ENCODE measurements at regions not wholly inside any gene's neighbourhood (a gene's known extent, or its start where the extent isn't known, plus 50 kb on each side); places are given as distances from the start of the nearest gene placed in this dataset.
"Not testable (repeated sequence)": the region's sequence is repeated elsewhere in the genome, so short reads cannot be mapped to it uniquely, and the experiment has no call there.

GRCh38 chr16:60438894-60439293 lies 1597.3 kb downstream of the CDH8 start:
- no peak for DNase-seq (ENCODE audit: low read depth in 1 of 2, low spot score in 1 of 2)
- in situ Hi-C loops (cut with HindIII; ENCODE audit: low pct_unique_long_range_greater_than_20kb, low sequenced_read_pairs), result no loop called here
- TF ChIP-seq JUND (IDR thresholded peaks at IDR 0.05; ENCODE audit: low read depth), result no peak

DNA sequence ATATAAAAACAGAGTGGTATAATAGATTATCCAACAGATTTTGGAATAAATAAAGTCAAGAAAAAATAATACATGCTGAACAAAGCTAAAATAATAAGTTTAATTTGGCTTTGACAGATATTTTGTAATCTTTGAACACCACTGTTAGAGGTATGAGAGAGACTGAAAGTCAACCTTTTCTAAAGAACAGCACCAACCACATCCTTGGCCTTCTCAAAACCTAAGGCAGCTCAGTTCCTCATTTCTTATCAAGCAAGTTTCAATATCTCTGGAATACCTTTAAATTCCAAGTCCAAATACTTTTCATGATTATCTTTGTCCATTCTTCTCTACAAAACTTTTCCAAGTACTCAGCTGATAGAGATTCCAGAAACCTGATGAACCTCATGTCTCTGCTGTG lies 1603.8 kb downstream of the CDH8 start:
- no peak for DNase-seq (ENCODE audit: low read depth in 1 of 2, low spot score in 1 of 2)
- in situ Hi-C loops (cut with HindIII; ENCODE audit: low pct_unique_long_range_greater_than_20kb, low sequenced_read_pairs), result no loop called here
- TF ChIP-seq JUND (IDR thresholded peaks at IDR 0.05; ENCODE audit: low read depth), result no peak

- no peak for DNase-seq (ENCODE audit: low read depth in 1 of 2, low spot score in 1 of 2)
- in situ Hi-C loops (cut with HindIII; ENCODE audit: low pct_unique_long_range_greater_than_20kb, low sequenced_read_pairs), result no loop called here
- TF ChIP-seq JUND (IDR thresholded peaks at IDR 0.05; ENCODE audit: low read depth), result no peak
These were observed 1616.4 kb downstream of the CDH8 start for GRCh38 chr16:60419859-60420258.

DNA sequence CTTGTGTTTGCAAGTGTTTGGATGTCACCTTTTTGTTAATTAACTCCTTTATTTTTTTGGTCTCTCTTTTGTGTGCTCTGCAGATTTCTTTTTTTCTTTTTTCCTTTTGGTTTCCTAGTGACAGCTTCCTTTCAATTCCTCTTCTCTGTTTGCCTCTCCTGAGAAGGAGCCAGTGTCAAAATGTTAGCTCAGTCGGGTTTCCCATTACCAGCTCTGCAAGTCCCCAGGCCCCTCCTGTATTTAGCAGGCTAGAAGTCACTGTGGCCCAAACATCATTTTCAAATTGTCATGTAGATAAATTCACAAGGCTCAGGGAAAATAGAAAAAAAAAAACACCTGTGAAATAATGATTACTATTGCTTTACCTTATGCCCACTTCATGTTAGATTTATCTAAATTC lies 1621.6 kb downstream of the CDH8 start:
- in situ Hi-C loops (cut with HindIII; ENCODE audit: low pct_unique_long_range_greater_than_20kb, low sequenced_read_pairs), result no loop called here
- no peak for DNase-seq (ENCODE audit: low read depth in 1 of 2, low spot score in 1 of 2)
- TF ChIP-seq JUND (IDR thresholded peaks at IDR 0.05; ENCODE audit: low read depth), result no peak

DNA sequence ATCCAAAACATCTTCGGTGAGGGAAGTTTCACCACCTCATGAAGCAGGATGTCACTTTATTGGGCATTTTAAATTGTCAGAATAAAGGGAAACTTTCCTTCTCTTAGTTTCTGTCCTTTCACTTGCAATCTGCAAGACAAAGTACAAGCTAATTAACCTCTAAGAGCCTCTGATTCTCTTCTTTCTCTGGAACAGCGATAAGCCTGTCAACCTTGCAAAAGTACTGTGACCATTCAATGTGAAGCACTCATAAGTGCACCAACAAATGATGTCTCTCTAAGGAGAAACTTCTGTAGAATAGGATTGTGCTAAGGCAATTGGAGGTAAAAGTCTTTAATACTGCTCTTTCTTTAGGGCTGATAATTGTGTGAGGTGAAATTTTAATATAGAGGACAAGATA lies 1622.3 kb downstream of the CDH8 start:
- DNase-seq (ENCODE audit: low read depth in 1 of 2, low spot score in 1 of 2), result no peak
- in situ Hi-C loops (cut with HindIII; ENCODE audit: low pct_unique_long_range_greater_than_20kb, low sequenced_read_pairs), result no loop called here
- no peak for TF ChIP-seq JUND (IDR thresholded peaks at IDR 0.05; ENCODE audit: low read depth)

DNA sequence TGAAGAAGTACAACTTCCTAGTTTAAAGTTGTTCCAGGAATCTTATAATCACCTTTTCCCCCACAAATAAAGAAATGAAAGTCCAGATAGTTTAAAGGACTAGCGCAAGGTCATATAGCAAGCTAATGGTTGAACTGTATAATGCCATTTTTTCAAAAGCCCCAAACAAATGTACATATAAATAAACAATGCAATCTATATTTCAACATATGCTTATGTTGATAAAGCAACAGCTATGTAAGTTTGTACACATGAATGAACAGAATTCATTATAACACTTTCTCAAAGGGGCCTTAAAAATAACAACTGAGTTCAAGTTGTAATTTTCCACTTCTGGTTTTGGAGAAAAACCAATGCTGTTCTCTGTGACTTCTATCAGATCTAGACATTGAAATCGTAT lies 1628.6 kb downstream of the CDH8 start:
- TF ChIP-seq JUND (IDR thresholded peaks at IDR 0.05; ENCODE audit: low read depth), result no peak
- no peak for DNase-seq (ENCODE audit: low read depth in 1 of 2, low spot score in 1 of 2)
- in situ Hi-C loops (cut with HindIII; ENCODE audit: low pct_unique_long_range_greater_than_20kb, low sequenced_read_pairs), result no loop called here

DNA sequence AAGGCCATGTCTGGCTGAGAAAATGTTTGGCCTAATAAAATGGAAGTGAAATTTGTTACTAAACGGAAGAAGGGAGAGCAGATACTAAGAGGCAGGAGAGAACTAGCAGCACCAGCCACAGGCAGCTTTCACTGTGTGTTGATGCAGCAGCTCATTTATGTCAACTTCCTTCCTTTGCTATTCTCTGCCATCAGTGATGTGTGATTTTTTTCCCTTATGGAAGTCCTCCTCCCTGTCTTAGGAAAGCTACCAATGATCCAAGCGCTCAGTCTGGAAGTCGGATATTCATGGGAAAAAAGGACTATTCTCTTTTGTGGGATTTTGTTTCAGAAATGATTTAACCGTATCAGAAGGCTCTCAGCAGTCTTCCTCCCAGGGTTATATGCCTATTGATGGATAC lies 1629.2 kb downstream of the CDH8 start:
- in situ Hi-C loops (cut with HindIII; ENCODE audit: low pct_unique_long_range_greater_than_20kb, low sequenced_read_pairs), result no loop called here
- DNase-seq (ENCODE audit: low read depth in 1 of 2, low spot score in 1 of 2), result no peak
- no peak for TF ChIP-seq JUND (IDR thresholded peaks at IDR 0.05; ENCODE audit: low read depth)

- no peak for TF ChIP-seq JUND (IDR thresholded peaks at IDR 0.05; ENCODE audit: low read depth)
- in situ Hi-C loops (cut with HindIII; ENCODE audit: low pct_unique_long_range_greater_than_20kb, low sequenced_read_pairs), result no loop called here
- no peak for DNase-seq (ENCODE audit: low read depth in 1 of 2, low spot score in 1 of 2)
These were observed 1631.0 kb downstream of the CDH8 start for GRCh38 chr16:60405286-60405685.

GRCh38 chr16:60404401-60404800 lies 1631.8 kb downstream of the CDH8 start:
- DNase-seq (ENCODE audit: low read depth in 1 of 2, low spot score in 1 of 2), result no peak
- TF ChIP-seq JUND (IDR thresholded peaks at IDR 0.05; ENCODE audit: low read depth), result no peak
- in situ Hi-C loops (cut with HindIII; ENCODE audit: low pct_unique_long_range_greater_than_20kb, low sequenced_read_pairs), result no loop called here

GRCh38 chr16:60402941-60403340 lies 1633.3 kb downstream of the CDH8 start:
- in situ Hi-C loops (cut with HindIII; ENCODE audit: low pct_unique_long_range_greater_than_20kb, low sequenced_read_pairs); DNase-seq (ENCODE audit: low read depth in 1 of 2, low spot score in 1 of 2): not testable (repeated sequence)

DNA sequence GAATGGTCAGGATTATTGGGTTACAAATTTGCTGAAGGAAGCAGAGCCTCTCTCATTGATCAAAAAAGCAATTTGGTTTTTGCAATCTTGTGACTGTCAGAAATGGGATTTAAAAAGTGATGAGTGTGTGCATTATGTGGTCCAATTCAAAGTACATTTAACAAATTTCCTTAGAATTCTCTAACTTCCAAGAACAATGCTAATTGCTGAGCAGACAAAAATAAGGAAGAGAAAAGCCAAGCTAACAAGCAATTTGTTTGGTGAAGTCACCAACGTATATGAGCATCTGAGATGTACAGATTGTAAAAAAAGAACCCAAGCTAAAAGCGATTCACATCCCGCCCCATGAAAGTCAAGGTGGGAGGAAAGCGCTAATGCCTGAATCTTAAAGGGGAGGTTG lies 1643.9 kb downstream of the CDH8 start:
- no peak for DNase-seq (ENCODE audit: low read depth in 1 of 2, low spot score in 1 of 2)
- TF ChIP-seq JUND (IDR thresholded peaks at IDR 0.05; ENCODE audit: low read depth), result no peak
- in situ Hi-C loops (cut with HindIII; ENCODE audit: low pct_unique_long_range_greater_than_20kb, low sequenced_read_pairs), result no loop called here

DNA sequence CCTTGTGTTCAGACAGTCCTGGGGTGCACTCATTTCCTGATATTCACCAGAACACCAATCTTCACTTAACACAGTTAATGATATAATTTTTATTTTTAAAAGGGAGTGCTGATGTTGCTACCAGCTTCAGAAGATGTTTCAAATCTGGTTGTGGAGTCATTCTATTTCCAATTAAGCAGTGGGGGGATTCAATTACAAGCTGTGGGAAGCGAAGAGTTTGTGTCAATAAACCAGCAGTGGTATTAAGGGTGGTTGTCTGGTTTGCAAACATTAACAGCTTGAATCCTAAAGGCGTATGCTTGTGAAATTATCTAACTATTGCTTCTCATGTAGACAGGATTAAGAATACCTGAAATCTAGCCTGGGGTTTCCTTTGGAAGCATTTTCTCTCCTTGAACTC lies 1637.5 kb upstream of the GOT2 start:
- in situ Hi-C loops (cut with HindIII; ENCODE audit: low pct_unique_long_range_greater_than_20kb, low sequenced_read_pairs), result no loop called here
- TF ChIP-seq JUND (IDR thresholded peaks at IDR 0.05; ENCODE audit: low read depth), result no peak
- DNase-seq (ENCODE audit: low read depth in 1 of 2, low spot score in 1 of 2), result no peak

GRCh38 chr16:60367739-60368138 lies 1633.6 kb upstream of the GOT2 start:
- in situ Hi-C loops (cut with HindIII; ENCODE audit: low pct_unique_long_range_greater_than_20kb, low sequenced_read_pairs), result no loop called here
- no peak for TF ChIP-seq JUND (IDR thresholded peaks at IDR 0.05; ENCODE audit: low read depth)
- no peak for DNase-seq (ENCODE audit: low read depth in 1 of 2, low spot score in 1 of 2)

GRCh38 chr16:60363566-60363965 lies 1629.5 kb upstream of the GOT2 start:
- no peak for TF ChIP-seq JUND (IDR thresholded peaks at IDR 0.05; ENCODE audit: low read depth)
- in situ Hi-C loops (cut with HindIII; ENCODE audit: low pct_unique_long_range_greater_than_20kb, low sequenced_read_pairs), result no loop called here
- no peak for DNase-seq (ENCODE audit: low read depth in 1 of 2, low spot score in 1 of 2)

DNA sequence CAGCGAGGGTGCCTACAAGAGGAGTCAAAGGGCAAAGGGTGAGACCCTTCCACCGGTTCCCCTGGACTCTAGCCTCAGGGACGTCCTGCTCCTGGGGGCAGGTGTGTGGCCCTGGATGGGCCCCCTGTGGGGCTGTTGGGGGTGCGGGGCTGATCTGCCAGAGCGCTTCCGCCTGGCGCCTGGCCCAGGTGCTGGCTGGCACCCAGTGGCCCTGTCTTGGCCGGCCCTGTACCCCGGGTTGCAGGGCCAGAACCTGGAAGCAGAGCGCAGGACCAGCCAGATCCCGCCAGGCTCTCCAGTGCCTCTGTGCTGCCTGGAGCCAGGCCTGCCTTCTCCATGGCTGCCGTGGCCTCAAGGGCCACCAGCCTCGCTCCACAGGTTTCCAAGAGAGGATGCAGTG lies 1625.8 kb upstream of the GOT2 start:
- in situ Hi-C loops (cut with HindIII; ENCODE audit: low pct_unique_long_range_greater_than_20kb, low sequenced_read_pairs); DNase-seq (ENCODE audit: low read depth in 1 of 2, low spot score in 1 of 2): not testable (repeated sequence)

GRCh38 chr16:60359412-60359811 lies 1625.3 kb upstream of the GOT2 start:
- DNase-seq (ENCODE audit: low read depth in 1 of 2, low spot score in 1 of 2); in situ Hi-C loops (cut with HindIII; ENCODE audit: low pct_unique_long_range_greater_than_20kb, low sequenced_read_pairs): not testable (repeated sequence)

DNA sequence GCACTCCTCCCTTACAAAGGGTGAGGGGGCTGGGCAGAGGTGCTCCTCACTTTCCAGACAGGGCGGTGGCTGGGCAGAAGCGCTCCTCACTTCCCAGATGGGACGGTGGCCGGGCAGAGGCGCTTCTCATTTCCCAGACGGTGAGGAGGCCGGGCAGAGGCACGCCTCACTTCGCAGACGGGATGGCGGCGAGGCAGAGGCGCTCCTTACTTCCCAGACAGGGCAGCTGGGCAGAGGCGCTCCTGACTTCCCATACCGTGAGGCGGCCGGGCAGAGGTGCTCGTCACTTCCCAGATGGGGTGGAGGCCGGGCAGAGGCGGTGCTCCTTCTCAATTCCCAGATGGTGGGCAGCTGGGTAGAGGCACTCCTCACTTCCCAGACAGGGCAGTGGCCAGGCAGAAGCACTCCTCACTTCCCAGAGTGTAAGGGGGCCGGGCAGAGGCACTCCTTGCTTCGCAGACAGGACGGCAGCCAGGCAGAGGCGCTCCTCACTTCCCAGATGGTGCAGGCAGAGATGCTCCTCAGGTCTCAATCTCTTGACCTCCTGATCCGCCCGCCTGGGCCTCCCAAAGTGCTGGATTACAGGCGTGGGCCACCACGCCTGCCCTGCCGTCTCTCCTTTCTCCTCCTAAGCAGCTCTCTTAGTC lies 1623.9 kb upstream of the GOT2 start:
- DNase-seq (ENCODE audit: low read depth in 1 of 2, low spot score in 1 of 2); in situ Hi-C loops (cut with HindIII; ENCODE audit: low pct_unique_long_range_greater_than_20kb, low sequenced_read_pairs): not testable (repeated sequence)
